ENCODE measurements at regions not wholly inside any gene's neighbourhood (a gene's known extent, or its start where the extent isn't known, plus 50 kb on each side); places are given as distances from the start of the nearest gene placed in this dataset.
"Not testable (repeated sequence)": the region's sequence is repeated elsewhere in the genome, so short reads cannot be mapped to it uniquely, and the experiment has no call there.

DNA sequence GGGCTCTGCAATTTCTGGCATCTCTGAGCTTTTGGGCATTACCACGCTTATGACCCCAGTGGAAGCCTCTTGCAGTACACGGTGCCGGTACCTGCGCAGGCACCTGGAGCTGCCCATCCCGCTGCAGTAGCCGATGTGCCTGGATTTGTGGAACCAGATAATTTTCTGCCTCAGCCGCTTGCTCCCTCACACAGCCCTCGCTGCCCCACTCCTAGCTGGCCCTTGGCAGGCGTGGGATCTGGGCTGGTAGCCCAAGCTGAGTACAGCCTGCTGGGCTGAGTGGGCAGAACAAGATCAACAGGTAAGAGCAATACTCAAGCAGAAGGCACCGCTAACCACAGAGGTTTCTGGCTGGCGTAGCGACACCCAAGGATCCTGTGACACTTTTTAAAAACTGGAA is 1808.8 kb upstream of the ACO1 start:
- no peak for DNase-seq (ENCODE audit: low spot score)
- Mint-ChIP-seq H3K4me3 (no peak overlapping the region), H3K27ac (no peak overlapping the region), H3K36me3 (no peaks in the 10 kb centered on the region), H3K9me3 (peaks cover 6% of the 10 kb centered on the region), H3K27me3 (no peaks in the 10 kb centered on the region), H3K4me1 (ENCODE audit: low read depth in 2 of 2) (no peaks in the 10 kb centered on the region)
- ATAC-seq, result no peak

GRCh38 chr9:30579810-30580209 is 1804.6 kb upstream of the ACO1 start:
- Mint-ChIP-seq H3K27ac (no peak overlapping the region), H3K4me1 (ENCODE audit: low read depth in 2 of 2) (no peaks in the 10 kb centered on the region), H3K9me3 (peaks cover 2% of the 10 kb centered on the region), H3K4me3 (no peak overlapping the region), H3K27me3 (no peaks in the 10 kb centered on the region), H3K36me3 (no peaks in the 10 kb centered on the region)
- no peak for ATAC-seq
- no peak for DNase-seq (ENCODE audit: low spot score)

- Mint-ChIP-seq H3K27me3 (no peaks in the 10 kb centered on the region), H3K36me3 (no peaks in the 10 kb centered on the region), H3K27ac (no peak overlapping the region), H3K4me1 (ENCODE audit: low read depth in 2 of 2) (no peaks in the 10 kb centered on the region), H3K4me3 (no peak overlapping the region), H3K9me3 (peaks cover 5% of the 10 kb centered on the region)
- ATAC-seq (no peak), DNase-seq (ENCODE audit: low spot score) (no peak)
Measured at GRCh38 chr9:30582240-30582639, 1802.2 kb upstream of the ACO1 start.

DNA sequence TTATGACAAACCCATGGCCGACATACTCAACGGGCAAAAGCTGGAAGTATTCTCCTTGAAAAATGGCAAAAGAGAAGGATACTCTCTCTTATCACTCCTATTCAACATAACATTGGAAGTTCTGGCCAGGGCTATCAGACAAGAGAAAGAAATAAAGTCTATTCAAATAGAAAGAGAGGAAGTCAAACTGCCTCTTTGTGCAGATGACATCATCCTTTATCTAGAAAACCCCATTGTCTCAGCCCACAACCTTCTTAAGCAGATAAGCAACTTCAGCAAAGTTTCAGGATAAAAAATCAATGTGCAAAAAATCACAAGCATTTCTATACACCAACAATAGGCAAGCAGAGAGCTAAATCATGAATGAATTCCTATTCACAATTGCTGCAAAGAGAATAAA is 1799.9 kb upstream of the ACO1 start:
- Mint-ChIP-seq H3K27ac (no peak overlapping the region), H3K4me1 (ENCODE audit: low read depth in 2 of 2) (no peaks in the 10 kb centered on the region), H3K9me3 (peaks cover 5% of the 10 kb centered on the region), H3K36me3 (no peaks in the 10 kb centered on the region), H3K4me3 (no peak overlapping the region), H3K27me3 (no peaks in the 10 kb centered on the region)
- ATAC-seq (no peak), DNase-seq (ENCODE audit: low spot score) (no peak)

- no peak for DNase-seq (ENCODE audit: low spot score)
- H3K4me3 Mint-ChIP-seq, result no peak overlapping the region
- no peak overlapping the region for H3K27ac Mint-ChIP-seq
Measured at GRCh38 chr9:30591461-30591860, 1793.0 kb upstream of the ACO1 start.

GRCh38 chr9:30597608-30598007 is 1786.8 kb upstream of the ACO1 start:
- DNase-seq (ENCODE audit: low spot score), result no peak

More at GRCh38 chr9:30591461-30591860, 1793.0 kb upstream of the ACO1 start:
- Mint-ChIP-seq H3K4me1 (ENCODE audit: low read depth in 2 of 2) (no peaks in the 10 kb centered on the region), H3K27me3 (no peaks in the 10 kb centered on the region), H3K9me3 (no peaks in the 10 kb centered on the region), H3K36me3 (no peaks in the 10 kb centered on the region)
- ATAC-seq, result no peak

GRCh38 chr9:30605936-30606335 is 1778.5 kb upstream of the ACO1 start:
- Mint-ChIP-seq H3K4me3 (no peak overlapping the region), H3K27ac (no peak overlapping the region), H3K4me1 (ENCODE audit: low read depth in 2 of 2) (no peaks in the 10 kb centered on the region), H3K9me3 (peaks cover 14% of the 10 kb centered on the region), H3K36me3 (peaks cover 8% of the 10 kb centered on the region), H3K27me3 (no peaks in the 10 kb centered on the region)
- ATAC-seq (no peak), DNase-seq (ENCODE audit: low spot score) (no peak)

More at GRCh38 chr9:30597608-30598007, 1786.8 kb upstream of the ACO1 start:
- H3K27me3 Mint-ChIP-seq, result no peaks in the 10 kb centered on the region
- no peak overlapping the region for H3K27ac Mint-ChIP-seq
- no peak for ATAC-seq
- peaks cover 8% of the 10 kb centered on the region for H3K36me3 Mint-ChIP-seq
- peaks cover 8% of the 10 kb centered on the region for H3K9me3 Mint-ChIP-seq
- no peaks in the 10 kb centered on the region for H3K4me1 Mint-ChIP-seq (ENCODE audit: low read depth in 2 of 2)
- H3K4me3 Mint-ChIP-seq, result no peak overlapping the region

DNA sequence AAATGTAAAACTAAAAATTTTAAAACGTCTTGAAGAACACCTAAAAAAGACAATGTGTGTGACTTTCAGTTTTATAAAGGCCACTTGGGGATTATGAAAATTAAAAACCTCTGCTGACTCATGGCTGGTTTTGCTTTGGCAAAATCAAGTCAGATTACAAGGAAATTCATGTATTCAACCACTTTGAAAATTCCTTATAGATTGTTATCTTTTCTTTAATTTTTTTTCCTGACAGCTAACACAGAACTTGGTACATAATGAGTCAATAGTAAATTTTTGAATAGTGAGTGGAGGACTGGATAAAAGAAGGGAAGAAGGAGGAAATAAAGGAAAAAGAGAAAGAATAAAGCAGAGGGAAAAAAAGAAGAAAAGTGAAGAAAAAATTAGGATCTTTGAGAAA is 1774.7 kb upstream of the ACO1 start:
- no peaks in the 10 kb centered on the region for H3K4me1 Mint-ChIP-seq (ENCODE audit: low read depth in 2 of 2)
- H3K4me3 Mint-ChIP-seq, result no peak overlapping the region
- no peak overlapping the region for H3K27ac Mint-ChIP-seq
- no peaks in the 10 kb centered on the region for H3K27me3 Mint-ChIP-seq
- no peaks in the 10 kb centered on the region for H3K36me3 Mint-ChIP-seq
- H3K9me3 Mint-ChIP-seq, result peaks cover 6% of the 10 kb centered on the region
- ATAC-seq, result no peak
- DNase-seq (ENCODE audit: low spot score), result no peak

- not testable (repeated sequence) for H3K4me1 Mint-ChIP-seq (ENCODE audit: low read depth in 2 of 2); H3K9me3 Mint-ChIP-seq; H3K27ac Mint-ChIP-seq; DNase-seq (ENCODE audit: low spot score); ATAC-seq; H3K27me3 Mint-ChIP-seq; H3K4me3 Mint-ChIP-seq; H3K36me3 Mint-ChIP-seq
Measured at GRCh38 chr9:30616782-30617181, 1767.7 kb upstream of the ACO1 start.

GRCh38 chr9:30622561-30622960 is 1761.9 kb upstream of the ACO1 start:
- Mint-ChIP-seq H3K27me3 (no peaks in the 10 kb centered on the region), H3K4me3 (no peak overlapping the region), H3K4me1 (ENCODE audit: low read depth in 2 of 2) (no peaks in the 10 kb centered on the region), H3K27ac (no peak overlapping the region), H3K9me3 (peaks cover 3% of the 10 kb centered on the region), H3K36me3 (no peaks in the 10 kb centered on the region)
- ATAC-seq (no peak), DNase-seq (ENCODE audit: low spot score) (no peak)

DNA sequence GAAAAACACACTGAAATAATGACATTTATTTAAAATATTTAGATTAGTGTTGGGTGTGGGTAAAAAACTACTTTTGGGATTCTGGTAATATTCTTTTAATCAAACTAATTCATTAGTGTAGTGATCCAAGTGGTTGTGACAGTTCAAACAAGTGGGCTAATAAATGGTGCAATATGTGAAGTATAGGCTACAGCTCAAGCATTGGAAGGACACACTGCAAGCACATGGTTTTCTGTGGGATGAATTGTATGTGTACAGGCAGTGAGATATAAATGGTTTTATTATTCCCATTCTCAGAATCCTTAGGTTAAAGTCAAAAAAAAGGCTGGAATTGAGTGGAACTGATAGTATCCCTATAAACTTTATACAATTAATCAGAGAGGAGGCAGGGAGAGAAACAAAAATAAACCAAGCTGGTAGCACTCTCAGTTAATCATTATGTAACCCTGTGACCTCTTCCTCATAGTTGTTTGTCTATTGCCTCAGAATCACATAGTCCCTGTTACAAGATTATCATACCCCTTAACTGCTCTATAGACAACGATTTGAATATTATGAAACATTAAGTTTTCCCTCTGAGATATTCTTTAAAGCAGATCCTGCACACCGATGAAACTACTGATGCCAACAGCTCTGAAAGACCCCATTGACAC is 1755.4 kb upstream of the ACO1 start:
- Mint-ChIP-seq H3K27ac (no peak overlapping the region), H3K9me3 (peaks cover 10% of the 10 kb centered on the region), H3K36me3 (peaks cover 5% of the 10 kb centered on the region), H3K4me1 (ENCODE audit: low read depth in 2 of 2) (no peaks in the 10 kb centered on the region), H3K27me3 (no peaks in the 10 kb centered on the region), H3K4me3 (no peak overlapping the region)
- DNase-seq (ENCODE audit: low spot score) (no peak), ATAC-seq (no peak)

DNA sequence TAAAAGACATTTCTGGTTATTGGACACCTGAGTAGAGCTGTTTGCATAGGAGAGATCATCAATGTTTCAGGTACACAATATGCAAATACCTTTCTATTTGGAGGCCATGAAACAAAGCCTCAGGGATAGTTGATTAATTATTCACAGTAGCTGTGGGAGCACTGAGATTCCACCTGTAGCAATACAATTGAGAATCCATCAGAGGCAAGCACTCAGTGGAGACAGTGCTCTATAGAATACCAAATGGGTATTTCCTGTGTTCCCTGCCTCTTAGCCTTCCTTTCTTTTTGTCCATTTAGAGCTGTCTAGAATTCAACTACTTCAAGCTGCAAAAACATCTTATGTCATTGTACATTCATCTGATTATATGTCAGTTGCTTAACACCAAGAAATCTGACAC is 1754.0 kb upstream of the ACO1 start:
- Mint-ChIP-seq H3K4me1 (ENCODE audit: low read depth in 2 of 2) (no peaks in the 10 kb centered on the region), H3K36me3 (peaks cover 5% of the 10 kb centered on the region), H3K9me3 (peaks cover 10% of the 10 kb centered on the region)

DNA sequence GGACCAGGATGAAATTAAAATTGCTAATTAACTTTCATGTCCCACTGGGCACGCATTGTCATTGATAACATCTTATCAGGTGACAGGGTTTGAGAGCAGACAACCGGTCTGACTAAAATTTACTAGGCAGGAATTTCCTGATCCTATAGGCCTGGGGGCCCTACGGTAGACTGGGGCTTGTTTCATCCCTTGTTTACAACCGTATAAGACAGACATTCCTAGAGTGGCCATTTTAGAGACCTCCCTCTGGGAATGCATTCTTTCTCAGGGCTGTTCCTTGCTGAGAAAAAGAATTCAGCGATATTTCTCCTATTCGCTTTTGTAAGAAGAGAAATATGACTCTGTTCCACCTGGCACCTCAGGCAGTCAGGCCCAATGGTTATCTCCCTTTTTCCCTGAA is 1737.8 kb upstream of the ACO1 start:
- ATAC-seq; DNase-seq (ENCODE audit: low spot score); H3K27ac Mint-ChIP-seq; H3K36me3 Mint-ChIP-seq; H3K27me3 Mint-ChIP-seq; H3K4me3 Mint-ChIP-seq; H3K9me3 Mint-ChIP-seq; H3K4me1 Mint-ChIP-seq (ENCODE audit: low read depth in 2 of 2): not testable (repeated sequence)

More for the DNA sequence above, 1754.0 kb upstream of the ACO1 start:
- H3K27me3 Mint-ChIP-seq, result no peaks in the 10 kb centered on the region
- ATAC-seq (no peak), DNase-seq (ENCODE audit: low spot score) (no peak)
- H3K27ac Mint-ChIP-seq, result no peak overlapping the region
- H3K4me3 Mint-ChIP-seq, result no peak overlapping the region

DNA sequence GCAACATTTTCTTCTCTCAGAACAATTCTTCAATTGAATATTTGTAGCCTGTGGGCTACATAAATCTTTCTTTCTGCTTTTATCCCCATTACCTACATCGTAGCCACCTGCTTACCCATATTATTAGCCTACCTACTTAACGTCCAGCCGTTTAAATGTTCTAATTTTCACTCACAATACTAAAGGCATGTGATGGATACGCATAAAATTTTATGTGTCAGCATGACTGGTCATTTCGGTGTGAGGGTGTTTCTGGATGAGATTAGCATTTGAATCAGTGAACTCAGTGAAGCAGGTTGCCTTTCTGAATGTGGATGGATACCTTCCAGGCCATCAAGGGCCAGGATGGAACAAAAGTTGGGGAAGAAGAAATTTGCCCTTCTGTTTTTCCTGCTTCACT is 1722.5 kb upstream of the ACO1 start:
- Mint-ChIP-seq H3K4me1 (ENCODE audit: low read depth in 2 of 2) (no peaks in the 10 kb centered on the region), H3K27me3 (no peaks in the 10 kb centered on the region), H3K4me3 (no peak overlapping the region), H3K9me3 (peaks cover 7% of the 10 kb centered on the region), H3K27ac (no peak overlapping the region), H3K36me3 (no peaks in the 10 kb centered on the region)
- DNase-seq (ENCODE audit: low spot score), result no peak
- ATAC-seq, result no peak

All from natural killer cell treated with Interleukin-12 subunit alpha and Interleukin-12 subunit beta and Interleukin-15 and Interleukin-18, amount 100 ng/mL, for 72 hours (primary cell).